ENCODE measurements at regions not wholly inside any gene's neighbourhood (a gene's known extent, or its start where the extent isn't known, plus 50 kb on each side); places are given as distances from the start of the nearest gene placed in this dataset.

GRCh38 chr2:19675856-19676460, 225.8 kb downstream of the TTC32 start:
- no peak for DNase-seq

GRCh38 chr2:19675003-19675629, 226.7 kb downstream of the TTC32 start:
- DNase-seq, result no peak

- DNase-seq, result no peak
Observed at GRCh38 chr2:19674051-19675002, 227.5 kb downstream of the TTC32 start.

- DNase-seq, result no peak
Observed at GRCh38 chr2:19673213-19673791, 228.5 kb downstream of the TTC32 start.

- DNase-seq, result no peak
Observed at GRCh38 chr2:19671916-19672315, 229.9 kb downstream of the TTC32 start.

- no peak for DNase-seq
Observed at GRCh38 chr2:19671311-19671710, 230.5 kb downstream of the TTC32 start.

GRCh38 chr2:19670303-19670702, 231.5 kb downstream of the TTC32 start:
- DNase-seq, result no peak

GRCh38 chr2:19669559-19669958, 232.2 kb downstream of the TTC32 start:
- DNase-seq, result no peak

GRCh38 chr2:19669126-19669525, 232.7 kb downstream of the TTC32 start:
- DNase-seq, result no peak

- no peak for DNase-seq
Observed at GRCh38 chr2:19667536-19667949, 234.2 kb downstream of the TTC32 start.

GRCh38 chr2:19667085-19667484, 234.7 kb downstream of the TTC32 start:
- DNase-seq, result no peak

GRCh38 chr2:19664646-19665045, 237.1 kb downstream of the TTC32 start:
- no peak for DNase-seq

- no peak for DNase-seq
Observed at GRCh38 chr2:19659024-19659792, 242.6 kb downstream of the TTC32 start.

- no peak for DNase-seq
Observed at GRCh38 chr2:19656011-19656410, 245.8 kb downstream of the TTC32 start.

GRCh38 chr2:19654310-19655090, 247.3 kb downstream of the TTC32 start:
- no peak for DNase-seq

GRCh38 chr2:19653509-19653908, 248.3 kb downstream of the TTC32 start:
- DNase-seq, result no peak

GRCh38 chr2:19652811-19653210, 249.0 kb downstream of the TTC32 start:
- no peak for DNase-seq

GRCh38 chr2:19651466-19651865, 250.3 kb downstream of the TTC32 start:
- DNase-seq, result no peak

- DNase-seq, result no peak
Observed at GRCh38 chr2:19649785-19650380, 251.9 kb downstream of the TTC32 start.

GRCh38 chr2:19649142-19649541, 252.6 kb downstream of the TTC32 start:
- DNase-seq, result no peak

GRCh38 chr2:19648583-19648982, 253.2 kb downstream of the TTC32 start:
- no peak for DNase-seq
